IPS-15b (cell line): ENCODE measurements at regions not wholly inside any gene's neighbourhood (a gene's known extent, or its start where the extent isn't known, plus 50 kb on each side); places are given as distances from the start of the nearest gene placed in this dataset.

Source experiments
- H3K27me3 ChIP-seq: one replicate; pipeline ENCODE4 v1.6.1; 2013; ENCODE audit warnings: low read length; ENCODE audit not compliant: control insufficient read depth, insufficient read depth
- H3K36me3 ChIP-seq: one replicate; pipeline ENCODE4 v1.6.1; 2013; ENCODE audit warnings: low read length; ENCODE audit not compliant: control insufficient read depth, insufficient read depth
- H3K4me1 ChIP-seq: one replicate; pipeline ENCODE4 v1.6.1; 2013; ENCODE audit warnings: mild to moderate bottlenecking, low read length; ENCODE audit not compliant: control insufficient read depth, insufficient read depth
- H3K4me3 ChIP-seq: one replicate; pipeline ENCODE4 v1.5.1; 2013; ENCODE audit warnings: low read depth, low read length
- H3K9ac ChIP-seq: one replicate; pipeline ENCODE4 v1.6.1; 2013; ENCODE audit warnings: low read depth, mild to moderate bottlenecking, low read length
- H3K9me3 ChIP-seq: one replicate; pipeline ENCODE4 v1.6.1; 2013; ENCODE audit warnings: mild to moderate bottlenecking, low read length; ENCODE audit not compliant: control insufficient read depth, insufficient read depth

DNA sequence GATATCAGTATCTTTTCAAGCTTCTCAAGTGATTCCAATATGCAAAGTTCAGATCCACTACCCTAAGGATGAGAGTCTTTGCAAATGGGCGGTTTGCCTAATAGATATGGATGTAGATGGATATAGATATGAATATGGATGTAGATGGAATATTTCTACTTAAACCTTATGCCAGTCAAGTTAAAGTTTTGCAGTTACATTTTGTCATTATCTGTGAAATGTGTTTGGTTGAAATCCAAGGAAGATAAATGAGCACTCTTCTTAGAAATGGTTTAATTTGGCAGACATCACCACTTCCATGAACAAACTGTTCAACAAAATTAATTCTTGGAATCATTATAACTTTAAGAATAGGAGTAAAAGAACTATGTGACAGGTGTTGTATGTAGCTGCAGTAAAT, 1066.6 kb downstream of the PCDH18 start:
- no peaks in the 10 kb centered on the region for H3K27me3 ChIP-seq
- H3K4me1 ChIP-seq: no peaks in the 10 kb centered on the region
- no peaks in the 10 kb centered on the region for H3K9me3 ChIP-seq
- no peak overlapping the region for H3K4me3 ChIP-seq
- H3K9ac ChIP-seq: no peak overlapping the region
- no peaks in the 10 kb centered on the region for H3K36me3 ChIP-seq

- Histone ChIP-seq H3K9ac (no peak overlapping the region), H3K4me3 (no peak overlapping the region), H3K27me3 (no peaks in the 10 kb centered on the region), H3K4me1 (no peaks in the 10 kb centered on the region), H3K9me3 (no peaks in the 10 kb centered on the region), H3K36me3 (no peaks in the 10 kb centered on the region)
Measured at GRCh38 chr4:136463941-136464340, 1068.4 kb downstream of the PCDH18 start.

- Histone ChIP-seq H3K4me1 (no peaks in the 10 kb centered on the region), H3K9me3 (no peaks in the 10 kb centered on the region), H3K36me3 (no peaks in the 10 kb centered on the region), H3K4me3 (no peak overlapping the region), H3K9ac (no peak overlapping the region), H3K27me3 (no peaks in the 10 kb centered on the region)
Measured at GRCh38 chr4:136461533-136461932, 1070.8 kb downstream of the PCDH18 start.

DNA sequence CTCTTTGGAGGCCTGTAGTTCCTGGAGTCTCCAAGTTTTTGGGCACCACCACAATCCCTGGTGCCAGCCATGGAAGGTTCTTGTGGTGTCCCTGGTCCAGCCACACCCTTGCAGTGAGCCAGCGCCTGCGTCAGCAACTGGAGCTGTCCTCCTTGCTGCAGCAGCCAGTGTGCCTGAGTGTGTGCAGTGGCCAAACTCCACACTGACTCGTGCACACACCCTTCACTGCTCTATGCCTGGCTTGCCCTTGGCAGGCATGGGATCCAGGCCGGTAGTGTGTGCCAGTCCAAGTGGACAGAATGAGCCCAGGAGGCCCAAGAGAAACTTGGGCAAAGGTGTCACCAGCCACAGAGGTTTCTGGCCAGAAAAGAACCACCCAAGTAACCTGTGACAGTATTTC, 1074.0 kb downstream of the PCDH18 start:
- no peaks in the 10 kb centered on the region for H3K27me3 ChIP-seq
- H3K9me3 ChIP-seq: no peaks in the 10 kb centered on the region
- H3K9ac ChIP-seq: no peak overlapping the region
- H3K36me3 ChIP-seq: no peaks in the 10 kb centered on the region
- no peaks in the 10 kb centered on the region for H3K4me1 ChIP-seq
- H3K4me3 ChIP-seq: no peak overlapping the region

DNA sequence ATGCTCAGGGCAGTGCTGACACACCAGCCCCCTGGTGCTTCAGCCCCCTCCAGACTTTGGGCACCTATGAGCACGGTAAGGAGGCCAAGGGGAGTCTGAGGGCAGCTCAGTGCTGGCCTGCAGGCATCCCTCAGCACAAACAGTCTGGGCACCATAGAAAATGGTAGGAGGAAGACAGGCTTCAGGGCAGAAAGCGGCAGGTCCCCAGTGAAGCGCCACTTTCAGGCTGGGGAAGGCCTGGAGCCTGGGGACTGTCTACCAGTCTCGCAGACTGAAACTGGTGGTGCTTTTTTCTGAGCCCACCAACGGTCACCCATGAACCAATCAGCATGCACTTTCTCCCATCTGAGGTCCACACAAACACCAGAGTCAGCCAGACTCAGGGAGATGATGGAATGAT, 1074.7 kb downstream of the PCDH18 start:
- H3K27me3 ChIP-seq: no peaks in the 10 kb centered on the region
- no peak overlapping the region for H3K9ac ChIP-seq
- no peaks in the 10 kb centered on the region for H3K36me3 ChIP-seq
- H3K4me3 ChIP-seq: no peak overlapping the region
- no peaks in the 10 kb centered on the region for H3K9me3 ChIP-seq
- no peaks in the 10 kb centered on the region for H3K4me1 ChIP-seq

GRCh38 chr4:136457004-136457403, 1075.3 kb downstream of the PCDH18 start:
- H3K27me3 ChIP-seq: no peaks in the 10 kb centered on the region
- no peaks in the 10 kb centered on the region for H3K4me1 ChIP-seq
- no peaks in the 10 kb centered on the region for H3K36me3 ChIP-seq
- H3K4me3 ChIP-seq: no peak overlapping the region
- no peaks in the 10 kb centered on the region for H3K9me3 ChIP-seq
- no peak overlapping the region for H3K9ac ChIP-seq

DNA sequence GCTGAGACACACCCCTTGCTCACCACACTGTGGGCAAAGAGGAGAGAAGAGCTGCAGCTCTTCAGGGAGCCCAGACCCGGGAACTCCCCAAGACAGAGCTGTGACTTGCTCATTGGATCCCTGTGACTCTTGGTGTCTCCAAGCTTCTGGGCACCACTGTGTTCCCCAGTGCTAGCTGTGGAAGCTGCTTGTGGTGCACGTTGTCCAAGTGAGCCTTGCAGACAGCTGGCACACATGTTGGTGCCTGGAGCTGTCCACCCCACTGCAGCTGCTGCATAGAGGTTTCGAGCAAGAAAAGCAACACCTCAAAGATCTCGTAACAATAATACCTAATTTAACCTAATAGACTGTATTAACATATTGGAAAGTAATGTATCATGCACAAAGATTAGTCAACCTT, 1089.3 kb downstream of the PCDH18 start:
- no peaks in the 10 kb centered on the region for H3K4me1 ChIP-seq
- H3K36me3 ChIP-seq: no peaks in the 10 kb centered on the region
- H3K9me3 ChIP-seq: no peaks in the 10 kb centered on the region
- no peaks in the 10 kb centered on the region for H3K27me3 ChIP-seq
- H3K9ac ChIP-seq: no peak overlapping the region
- H3K4me3 ChIP-seq: no peak overlapping the region

- no peaks in the 10 kb centered on the region for H3K4me1 ChIP-seq
- H3K4me3 ChIP-seq: no peak overlapping the region
- no peaks in the 10 kb centered on the region for H3K9me3 ChIP-seq
- no peak overlapping the region for H3K9ac ChIP-seq
- no peaks in the 10 kb centered on the region for H3K36me3 ChIP-seq
- H3K27me3 ChIP-seq: no peaks in the 10 kb centered on the region
Measured at GRCh38 chr4:136442447-136442846, 1089.8 kb downstream of the PCDH18 start.

- Histone ChIP-seq H3K9me3 (no peaks in the 10 kb centered on the region), H3K36me3 (no peaks in the 10 kb centered on the region), H3K9ac (no peak overlapping the region), H3K4me3 (no peak overlapping the region), H3K27me3 (no peaks in the 10 kb centered on the region), H3K4me1 (peaks cover under 1% of the 10 kb centered on the region)
Measured at GRCh38 chr4:136441629-136442282, 1090.5 kb downstream of the PCDH18 start.

DNA sequence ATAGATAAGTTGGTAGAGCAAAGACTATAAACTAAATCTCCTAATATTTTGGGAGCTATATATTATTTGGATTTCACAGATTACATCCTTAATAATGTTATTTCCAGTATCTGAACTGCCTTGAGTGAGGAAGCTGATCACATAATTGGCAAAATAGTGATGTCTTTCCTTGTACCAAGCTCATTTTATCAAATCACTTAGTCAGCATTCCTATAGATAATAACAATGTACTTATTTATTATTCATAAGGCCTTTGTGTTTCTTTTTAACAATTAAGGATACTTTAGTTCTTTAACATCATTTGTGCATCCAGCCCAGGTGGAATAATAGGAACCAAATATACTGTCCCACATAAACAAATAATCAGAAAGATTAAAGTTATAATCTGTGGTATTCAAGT, 1093.6 kb downstream of the PCDH18 start:
- H3K4me3 ChIP-seq: no peak overlapping the region
- no peaks in the 10 kb centered on the region for H3K27me3 ChIP-seq
- no peaks in the 10 kb centered on the region for H3K36me3 ChIP-seq
- no peaks in the 10 kb centered on the region for H3K9me3 ChIP-seq
- no peak overlapping the region for H3K9ac ChIP-seq
- H3K4me1 ChIP-seq: peaks cover 3% of the 10 kb centered on the region

GRCh38 chr4:136424052-136424451, 1108.2 kb downstream of the PCDH18 start:
- H3K27me3 ChIP-seq: no peaks in the 10 kb centered on the region
- no peaks in the 10 kb centered on the region for H3K9me3 ChIP-seq
- H3K4me1 ChIP-seq: no peaks in the 10 kb centered on the region
- H3K4me3 ChIP-seq: no peak overlapping the region
- H3K9ac ChIP-seq: no peak overlapping the region
- no peaks in the 10 kb centered on the region for H3K36me3 ChIP-seq

GRCh38 chr4:136414981-136415380, 1117.3 kb downstream of the PCDH18 start:
- Histone ChIP-seq H3K4me3 (no peak overlapping the region), H3K9me3 (no peaks in the 10 kb centered on the region), H3K36me3 (no peaks in the 10 kb centered on the region), H3K27me3 (no peaks in the 10 kb centered on the region), H3K9ac (no peak overlapping the region), H3K4me1 (no peaks in the 10 kb centered on the region)
